MM.1S (cell line): ENCODE measurements at regions not wholly inside any gene's neighbourhood (a gene's known extent, or its start where the extent isn't known, plus 50 kb on each side); places are given as distances from the start of the nearest gene placed in this dataset.

Source experiments
- DNase-seq: peaks from one replicate; pipeline ENCODE4 v3.0.0-alpha.2; 2015
- H2AFZ ChIP-seq: fragments of 300-600 bp; sonication (generic); 2 replicates; pipeline ENCODE4 v1.6.0; 2016; ENCODE audit warnings: antibody characterized with exemption, low read length
- H3F3A ChIP-seq: fragments of 300-600 bp; sonication (generic); 2 replicates; pipeline ENCODE4 v1.6.1; 2016; ENCODE audit warnings: mild to moderate bottlenecking, antibody characterized with exemption, low read length, moderate library complexity, mixed read lengths; ENCODE audit not compliant: insufficient read depth
- H3K27ac ChIP-seq: fragments of 300-600 bp; sonication (generic); 2 replicates; pipeline ENCODE4 v1.5.1; 2016; ENCODE audit warnings: mild to moderate bottlenecking, low read length
- H3K27me3 ChIP-seq: fragments of 300-600 bp; sonication (generic); replicated peaks from 2 replicates; pipeline ENCODE4 v1.6.0; 2016; ENCODE audit warnings: low read length; ENCODE audit not compliant: insufficient read depth
- H3K36me3 ChIP-seq: fragments of 300-600 bp; sonication (generic); replicated peaks from 2 replicates; pipeline ENCODE4 v1.6.1; 2016; ENCODE audit warnings: mild to moderate bottlenecking, low read length, mixed read lengths; ENCODE audit not compliant: insufficient read depth
- H3K4me1 ChIP-seq: fragments of 300-600 bp; sonication (generic); 2 replicates; pipeline ENCODE4 v1.6.1; 2016; ENCODE audit warnings: low read length, mixed read lengths
- H3K4me2 ChIP-seq: fragments of 300-600 bp; sonication (generic); 2 replicates; pipeline ENCODE4 v1.6.0; 2016; ENCODE audit warnings: low read depth, low read length
- H3K4me3 ChIP-seq: fragments of 300-600 bp; sonication (generic); 2 replicates; pipeline ENCODE4 v1.5.1; 2016; ENCODE audit warnings: low read length, mixed read lengths
- H3K79me2 ChIP-seq: fragments of 300-600 bp; sonication (generic); 2 replicates; pipeline ENCODE4 v1.6.1; 2016; ENCODE audit warnings: mixed run types, low read length, mixed read lengths
- H3K9ac ChIP-seq: fragments of 300-600 bp; sonication (generic); 2 replicates; pipeline ENCODE4 v1.6.1; 2016; ENCODE audit warnings: low read length, mixed read lengths
- H3K9me2 ChIP-seq: fragments of 300-600 bp; sonication (generic); replicated peaks from 2 replicates; pipeline ENCODE4 v1.6.1; 2016; ENCODE audit warnings: mild to moderate bottlenecking, low read length, mixed read lengths; ENCODE audit not compliant: insufficient read depth
- H3K9me3 ChIP-seq: fragments of 300-600 bp; sonication (generic); replicated peaks from 2 replicates; pipeline ENCODE4 v1.6.1; 2016; ENCODE audit warnings: mild to moderate bottlenecking, low read length, mixed read lengths; ENCODE audit not compliant: insufficient read depth
- H4K20me1 ChIP-seq: fragments of 300-600 bp; sonication (generic); 2 replicates; pipeline ENCODE4 v1.6.1; 2016; ENCODE audit warnings: mild to moderate bottlenecking, low read length, moderate library complexity, mixed read lengths; ENCODE audit not compliant: insufficient read depth
- EZH2 ChIP-seq: fragments of 300-600 bp; sonication (generic); optimal IDR thresholded peaks from 2 replicates; pipeline ENCODE3; 2017; ENCODE audit warnings: low read depth, mild to moderate bottlenecking, antibody characterized with exemption, low read length, mixed read lengths
- EZH2phosphoT487 ChIP-seq: fragments of 300-600 bp; sonication (generic); IDR thresholded peaks from 2 replicates; pipeline ENCODE4 v1.6.1; 2018; ENCODE audit warnings: antibody characterized with exemption, low read length
- TF ChIP-seq, protein P1 (sequence below): fragments of 300-600 bp; sonication (generic); IDR thresholded peaks from 2 replicates; pipeline ENCODE4 v1.5.1; 2016; ENCODE audit warnings: antibody characterized with exemption, low read length, mixed read lengths

DNA sequence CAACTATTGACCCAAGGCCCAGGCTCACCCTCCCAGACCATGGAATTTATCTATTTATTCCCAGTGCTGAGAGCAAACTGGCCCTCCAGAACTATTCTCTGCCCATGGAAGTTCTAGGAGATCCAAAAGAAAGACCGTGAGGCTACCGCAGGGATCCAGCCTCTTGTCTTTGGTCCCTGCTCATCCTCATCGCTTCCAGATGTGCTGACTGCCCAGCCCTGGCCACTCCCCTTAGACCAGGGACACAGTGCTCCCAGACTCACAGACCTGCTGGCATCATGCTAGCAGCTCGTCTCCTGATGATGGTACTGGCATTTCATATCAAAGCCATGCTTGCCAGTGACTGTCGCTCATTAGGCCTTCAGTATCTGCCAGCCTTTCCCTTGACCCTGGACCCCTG is 405.7 kb upstream of the PPP2R3A start:
- DNase-seq, result no peak
- H3K4me3 ChIP-seq, result no peak overlapping the region
- TF ChIP-seq EZH2phosphoT487, result no peak

DNA sequence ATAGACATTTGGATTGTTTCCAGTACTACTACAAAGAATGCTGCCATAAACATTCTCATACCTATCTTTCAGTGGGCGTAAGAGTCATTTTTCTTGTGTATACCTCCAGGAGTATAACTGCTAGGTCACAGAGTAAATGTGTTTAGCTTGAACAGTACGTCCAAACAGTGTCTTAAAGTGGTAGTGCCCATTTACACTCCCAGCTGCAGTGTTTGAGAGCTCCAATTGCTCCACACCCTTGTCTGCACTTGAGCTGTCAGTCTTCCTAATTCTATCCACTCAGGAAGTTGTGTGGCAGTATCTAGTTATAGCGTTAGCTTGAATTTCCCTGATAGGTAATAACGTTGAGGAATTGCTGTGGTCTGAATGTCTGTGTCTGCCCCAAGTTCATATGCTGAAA is 404.7 kb upstream of the PPP2R3A start:
- no peaks in the 10 kb centered on the region for H3K9me2 ChIP-seq
- no peak overlapping the region for H2AFZ ChIP-seq
- H3K4me2 ChIP-seq, result no peak overlapping the region
- H3K36me3 ChIP-seq, result no peaks in the 10 kb centered on the region
- TF ChIP-seq, protein P1, sequence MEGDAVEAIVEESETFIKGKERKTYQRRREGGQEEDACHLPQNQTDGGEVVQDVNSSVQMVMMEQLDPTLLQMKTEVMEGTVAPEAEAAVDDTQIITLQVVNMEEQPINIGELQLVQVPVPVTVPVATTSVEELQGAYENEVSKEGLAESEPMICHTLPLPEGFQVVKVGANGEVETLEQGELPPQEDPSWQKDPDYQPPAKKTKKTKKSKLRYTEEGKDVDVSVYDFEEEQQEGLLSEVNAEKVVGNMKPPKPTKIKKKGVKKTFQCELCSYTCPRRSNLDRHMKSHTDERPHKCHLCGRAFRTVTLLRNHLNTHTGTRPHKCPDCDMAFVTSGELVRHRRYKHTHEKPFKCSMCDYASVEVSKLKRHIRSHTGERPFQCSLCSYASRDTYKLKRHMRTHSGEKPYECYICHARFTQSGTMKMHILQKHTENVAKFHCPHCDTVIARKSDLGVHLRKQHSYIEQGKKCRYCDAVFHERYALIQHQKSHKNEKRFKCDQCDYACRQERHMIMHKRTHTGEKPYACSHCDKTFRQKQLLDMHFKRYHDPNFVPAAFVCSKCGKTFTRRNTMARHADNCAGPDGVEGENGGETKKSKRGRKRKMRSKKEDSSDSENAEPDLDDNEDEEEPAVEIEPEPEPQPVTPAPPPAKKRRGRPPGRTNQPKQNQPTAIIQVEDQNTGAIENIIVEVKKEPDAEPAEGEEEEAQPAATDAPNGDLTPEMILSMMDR, result no peak
- TF ChIP-seq EZH2phosphoT487 (no peak), EZH2 (no peak)
- no peaks in the 10 kb centered on the region for H3K79me2 ChIP-seq
- no peaks in the 10 kb centered on the region for H3K27me3 ChIP-seq
- no peak overlapping the region for H3K4me3 ChIP-seq
- no peak for DNase-seq
- no peak overlapping the region for H3K9ac ChIP-seq
- H3K27ac ChIP-seq, result no peak overlapping the region
- H3F3A ChIP-seq, result no peaks in the 10 kb centered on the region
- H3K9me3 ChIP-seq, result no peaks in the 10 kb centered on the region
- no peaks in the 10 kb centered on the region for H4K20me1 ChIP-seq
- no peaks in the 10 kb centered on the region for H3K4me1 ChIP-seq

More for the DNA sequence above, 405.7 kb upstream of the PPP2R3A start:
- H3K9me2 ChIP-seq, result no peaks in the 10 kb centered on the region
- H2AFZ ChIP-seq, result no peak overlapping the region
- no peaks in the 10 kb centered on the region for H3K79me2 ChIP-seq
- H3K4me1 ChIP-seq, result no peaks in the 10 kb centered on the region
- H3K36me3 ChIP-seq, result no peaks in the 10 kb centered on the region
- H3K9me3 ChIP-seq, result no peaks in the 10 kb centered on the region
- no peaks in the 10 kb centered on the region for H4K20me1 ChIP-seq
- H3K9ac ChIP-seq, result no peak overlapping the region
- H3K27ac ChIP-seq, result no peak overlapping the region
- no peak overlapping the region for H3K4me2 ChIP-seq
- no peaks in the 10 kb centered on the region for H3F3A ChIP-seq
- no peaks in the 10 kb centered on the region for H3K27me3 ChIP-seq

DNA sequence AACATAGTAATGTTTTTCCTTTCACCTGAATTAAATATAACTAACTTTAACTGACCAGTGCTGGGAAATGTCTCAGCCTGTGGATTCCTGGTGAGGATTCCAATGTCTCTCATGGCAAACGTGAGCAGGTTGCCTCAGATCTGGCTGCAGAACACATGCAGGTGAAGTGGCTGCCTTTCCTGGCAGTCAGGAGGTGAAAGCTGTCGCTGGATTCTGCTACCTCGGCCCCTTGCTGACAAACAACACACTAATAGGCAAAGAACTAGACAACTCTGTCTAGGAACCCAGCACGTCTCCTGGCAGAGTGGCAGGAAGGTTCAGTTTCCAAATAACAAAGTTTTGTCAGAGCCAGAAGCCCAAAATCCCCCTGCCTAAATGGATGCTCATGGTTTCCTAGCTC is 400.8 kb upstream of the PPP2R3A start:
- no peaks in the 10 kb centered on the region for H3K9me3 ChIP-seq
- H3K4me1 ChIP-seq, result no peaks in the 10 kb centered on the region
- no peak overlapping the region for H2AFZ ChIP-seq
- H3K4me2 ChIP-seq, result no peak overlapping the region
- no peaks in the 10 kb centered on the region for H3K36me3 ChIP-seq
- H4K20me1 ChIP-seq, result no peaks in the 10 kb centered on the region
- no peak for DNase-seq
- no peaks in the 10 kb centered on the region for H3F3A ChIP-seq
- no peaks in the 10 kb centered on the region for H3K79me2 ChIP-seq
- TF ChIP-seq EZH2, result no peak
- no peak for TF ChIP-seq EZH2phosphoT487
- TF ChIP-seq, protein P1, result no peak
- H3K9ac ChIP-seq, result no peak overlapping the region
- no peaks in the 10 kb centered on the region for H3K27me3 ChIP-seq
- H3K9me2 ChIP-seq, result no peaks in the 10 kb centered on the region
- H3K4me3 ChIP-seq, result no peak overlapping the region
- no peak overlapping the region for H3K27ac ChIP-seq

DNA sequence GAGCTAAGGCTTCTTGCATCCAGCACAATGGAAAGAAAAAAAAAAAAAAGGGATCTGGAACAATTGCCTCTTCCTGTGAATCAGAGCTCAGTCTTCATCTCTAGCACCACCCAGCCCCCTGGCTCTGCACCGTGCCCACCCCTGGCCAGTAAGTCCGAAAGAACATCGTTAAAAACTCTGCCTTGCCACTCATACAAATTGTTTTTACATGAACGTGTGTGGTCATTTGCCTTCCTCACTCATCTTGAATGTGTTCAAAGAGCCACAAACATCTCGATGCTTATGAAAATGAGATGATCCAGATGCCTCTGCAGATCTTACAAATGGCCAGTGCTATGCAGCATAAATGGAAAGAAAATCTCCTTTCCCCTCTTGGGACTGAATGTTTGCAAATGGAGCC is 400.0 kb upstream of the PPP2R3A start:
- Histone ChIP-seq H3K9me3 (no peaks in the 10 kb centered on the region), H3K79me2 (no peaks in the 10 kb centered on the region), H3K27ac (no peak overlapping the region), H3K9ac (no peak overlapping the region), H3K4me3 (no peak overlapping the region), H3K27me3 (no peaks in the 10 kb centered on the region), H4K20me1 (no peaks in the 10 kb centered on the region), H3K36me3 (no peaks in the 10 kb centered on the region), H2AFZ (no peak overlapping the region), H3K4me2 (no peak overlapping the region), H3F3A (no peaks in the 10 kb centered on the region), H3K4me1 (no peaks in the 10 kb centered on the region), H3K9me2 (no peaks in the 10 kb centered on the region)
- TF ChIP-seq EZH2 (no peak), EZH2phosphoT487 (no peak)
- TF ChIP-seq, protein P1, result no peak
- DNase-seq, result no peak
